Glomerular visceral epithelial cell (primary cell): ENCODE measurements at regions not wholly inside any gene's neighbourhood (a gene's known extent, or its start where the extent isn't known, plus 50 kb on each side); places are given as distances from the start of the nearest gene placed in this dataset.
"Not testable (repeated sequence)": the region's sequence is repeated elsewhere in the genome, so short reads cannot be mapped to it uniquely, and the experiment has no call there.

Source experiments
- DNase-seq: peaks from one replicate; pipeline ENCODE4 v3.0.0-alpha.2; 2016; ENCODE audit errors: extremely low spot score

DNA sequence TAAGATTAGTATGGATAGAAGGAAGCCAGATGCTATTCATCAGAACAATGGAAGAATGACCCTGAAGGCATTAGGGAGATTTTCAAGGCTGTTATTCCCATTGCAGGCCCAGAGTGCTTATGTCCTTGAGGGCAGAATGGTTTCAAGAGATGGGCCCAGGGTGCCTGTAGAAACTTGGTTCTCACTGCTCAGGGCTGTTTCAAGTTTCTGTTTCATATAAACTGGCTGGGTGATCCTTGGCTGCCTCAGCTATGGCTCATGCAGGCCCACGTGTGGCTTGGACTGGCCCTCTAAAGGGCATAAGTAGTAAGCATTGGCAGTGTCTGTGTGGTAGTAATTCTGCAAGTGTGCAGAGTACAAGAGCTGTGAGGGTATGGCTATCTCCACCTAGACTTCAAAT lies 540.9 kb upstream of the MAN1A1 start:
- no peak for DNase-seq

DNA sequence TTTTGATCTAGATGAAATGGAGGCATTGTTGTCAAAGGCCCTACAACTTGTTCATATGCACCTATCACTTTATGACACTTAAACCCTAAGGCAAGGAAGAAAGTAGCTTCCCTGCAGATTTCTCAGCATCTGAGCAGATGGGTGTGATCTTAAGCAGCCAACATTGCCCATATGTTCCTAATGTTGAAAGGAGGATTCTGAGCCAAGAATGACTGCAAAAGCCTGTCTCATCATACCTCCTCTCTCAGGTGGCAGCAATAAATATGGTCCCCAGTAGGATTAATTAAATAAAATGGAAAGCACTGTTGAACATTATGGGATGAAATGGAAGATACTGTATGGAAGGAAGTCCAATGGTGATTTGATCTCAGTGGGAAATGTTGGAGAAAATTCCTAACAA lies 538.1 kb upstream of the MAN1A1 start:
- no peak for DNase-seq

DNA sequence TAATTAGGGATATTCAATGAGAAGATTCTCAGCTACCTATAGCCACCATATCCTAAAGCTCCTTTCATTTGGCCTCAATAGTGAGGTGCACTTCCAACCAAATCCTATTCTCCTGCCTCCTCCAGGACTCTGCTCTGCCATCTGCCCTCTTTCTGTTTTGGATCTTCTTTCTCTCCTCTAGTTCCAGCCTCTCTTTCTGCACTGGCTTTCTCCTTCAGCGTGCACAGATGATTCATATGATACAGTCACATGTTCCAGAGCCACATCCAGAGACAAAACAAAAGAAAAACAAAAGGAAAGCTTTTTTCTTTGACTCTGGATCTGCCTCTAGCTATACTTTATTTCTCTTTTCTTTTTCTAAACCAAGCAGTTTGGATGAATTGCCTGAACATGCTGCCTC lies 531.9 kb upstream of the MAN1A1 start:
- peak; percentile 14 for DNase-seq

DNA sequence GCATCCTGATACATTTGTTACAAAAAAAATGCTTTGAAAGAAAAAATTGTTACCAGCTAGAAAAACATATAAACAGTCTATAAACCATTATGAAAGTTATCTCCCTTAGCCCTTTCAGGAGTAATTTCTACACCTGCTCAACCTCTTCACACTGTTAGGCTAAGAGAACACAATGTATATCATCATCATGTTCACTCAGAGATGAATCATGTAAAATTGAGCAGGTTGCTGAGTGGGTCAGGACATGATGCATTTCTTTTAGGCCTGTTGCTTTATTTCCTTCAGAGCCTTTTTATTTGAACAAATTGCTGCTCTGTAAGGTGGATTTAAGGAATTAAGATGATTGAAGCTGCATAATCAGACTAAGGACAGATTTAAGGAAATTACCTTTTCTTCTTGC lies 531.3 kb upstream of the MAN1A1 start:
- no peak for DNase-seq

DNA sequence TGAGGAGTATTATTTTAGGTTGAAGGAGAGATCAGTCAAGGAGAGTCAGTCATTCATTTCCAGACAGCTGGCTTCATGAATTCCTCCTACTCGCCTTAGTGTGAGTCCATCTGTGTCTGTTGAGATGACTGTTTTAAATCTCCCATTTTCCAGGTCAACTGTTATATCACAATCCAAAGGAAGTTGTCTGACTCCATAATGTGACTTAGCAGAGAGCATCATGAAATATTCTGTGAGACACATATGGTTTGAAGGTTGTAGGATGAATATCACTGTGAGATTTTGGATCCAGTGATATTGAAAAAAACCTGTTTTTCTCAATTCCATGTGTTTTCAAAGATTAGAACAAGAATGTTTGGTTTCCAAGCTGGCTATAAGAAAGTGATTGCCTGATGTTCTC lies 530.2 kb upstream of the MAN1A1 start:
- no peak for DNase-seq

DNA sequence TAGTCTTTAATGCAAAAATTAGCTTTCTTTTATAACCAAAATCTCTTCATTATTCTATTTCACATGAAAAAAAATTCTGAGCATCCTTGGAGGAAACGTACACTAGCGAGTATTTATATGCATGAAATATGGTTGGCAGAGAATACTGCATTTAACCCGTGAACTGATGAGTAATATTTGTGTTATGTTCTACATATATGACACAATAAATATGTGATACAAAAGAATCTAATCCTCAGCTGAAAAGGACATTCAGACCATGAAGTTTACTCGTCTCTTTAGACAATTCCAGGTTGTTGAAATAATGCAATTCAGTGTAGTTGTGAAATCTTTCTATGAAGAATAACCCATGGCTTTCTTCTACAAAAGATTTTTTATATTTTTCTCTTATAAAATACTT lies 524.8 kb upstream of the MAN1A1 start:
- no peak for DNase-seq

DNA sequence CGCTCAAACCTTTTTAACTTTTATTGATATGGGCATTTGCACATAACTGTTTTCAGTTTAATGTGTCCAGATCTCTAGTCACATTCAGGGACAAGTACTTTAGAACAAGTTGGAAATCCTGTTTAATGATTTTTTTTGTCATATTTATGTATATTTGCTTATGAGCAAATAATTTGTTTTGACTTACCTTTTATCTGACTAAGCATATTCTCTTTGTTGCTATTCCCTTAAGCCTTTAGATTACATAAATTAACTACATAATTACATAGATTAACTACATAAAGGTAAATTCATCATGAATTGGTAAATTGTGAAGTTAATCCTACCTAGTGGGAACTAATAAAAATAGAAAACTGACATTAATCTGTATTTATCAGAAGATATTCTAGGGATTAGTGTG lies 523.5 kb upstream of the MAN1A1 start:
- DNase-seq = no peak

DNA sequence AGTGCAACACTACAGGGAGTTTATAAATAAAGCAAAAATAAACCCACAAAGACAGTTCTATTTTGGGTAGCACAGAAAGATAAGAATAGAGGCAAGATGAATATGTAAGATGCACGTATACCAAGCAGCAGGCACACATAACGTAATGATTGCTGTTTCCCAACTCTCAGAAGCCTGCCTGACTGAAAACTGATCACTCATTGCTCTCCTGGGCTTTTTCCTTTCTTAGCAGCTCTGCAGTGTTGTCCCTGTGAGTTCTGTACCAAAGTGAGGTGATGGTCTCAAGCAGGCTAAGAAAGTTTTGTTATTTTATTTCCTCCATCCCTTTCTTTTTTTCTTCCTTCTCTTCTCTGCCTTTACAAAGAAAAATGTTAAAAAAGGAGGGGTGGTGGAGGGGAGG lies 522.0 kb upstream of the MAN1A1 start:
- no peak for DNase-seq

DNA sequence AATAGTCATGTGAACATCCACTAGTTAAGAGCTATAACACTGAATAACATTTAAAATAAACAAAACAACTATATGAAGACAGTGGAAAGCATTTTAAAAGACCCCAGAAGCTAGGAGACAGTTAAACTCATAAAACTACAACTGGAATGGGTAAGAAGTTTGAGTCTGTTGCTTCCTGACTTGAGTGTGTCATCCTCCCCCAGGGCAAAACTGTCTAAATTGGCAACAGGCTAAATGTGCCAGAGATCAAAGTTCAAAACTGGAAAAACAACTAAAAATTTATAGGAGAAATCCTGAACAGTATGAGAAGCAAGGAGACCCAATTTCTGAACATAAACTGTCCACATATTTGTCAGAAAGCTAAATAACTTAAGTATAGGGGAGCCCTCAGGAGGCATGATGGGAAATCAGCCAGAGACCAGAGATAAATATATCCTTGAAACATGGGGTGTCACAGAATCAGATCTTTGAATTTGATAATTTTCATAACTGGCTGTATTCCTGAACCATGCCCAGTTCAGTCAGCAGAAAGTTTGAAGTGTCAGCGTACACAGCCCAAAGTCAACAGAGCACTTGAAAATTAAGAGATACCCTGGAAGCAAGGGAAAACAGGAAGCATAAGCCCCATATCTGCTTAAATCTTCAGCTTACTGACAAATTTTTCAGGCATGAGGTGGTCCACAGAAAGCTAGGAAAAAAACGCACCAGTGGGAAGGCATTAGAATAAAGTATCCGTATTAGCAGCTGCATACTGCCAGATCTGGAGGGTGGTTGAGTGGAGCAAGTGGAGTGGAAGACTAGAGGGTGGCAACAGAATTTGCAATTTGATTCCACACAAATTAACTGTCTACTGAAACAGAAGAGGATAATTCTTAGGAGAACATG lies 516.1 kb upstream of the MAN1A1 start:
- no peak for DNase-seq

DNA sequence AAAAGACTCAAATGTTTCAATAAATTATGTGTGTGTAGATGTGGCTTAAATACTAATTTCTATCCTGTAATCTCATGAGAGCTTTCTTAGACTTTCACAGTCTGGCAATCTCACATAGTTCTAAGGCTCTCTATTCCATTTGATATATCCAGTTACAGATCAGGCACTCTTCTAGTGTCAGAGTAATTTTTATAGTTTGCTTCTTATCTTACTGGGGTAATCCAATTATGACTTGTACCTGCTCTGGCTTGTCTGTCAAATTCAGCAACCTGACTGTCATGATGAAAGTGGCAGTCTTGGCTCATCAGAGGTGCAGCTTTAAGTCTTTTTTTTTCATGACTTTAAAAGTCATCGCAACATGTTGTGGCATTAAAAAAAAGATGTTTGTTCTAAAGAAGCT lies 513.2 kb upstream of the MAN1A1 start:
- DNase-seq = no peak

DNA sequence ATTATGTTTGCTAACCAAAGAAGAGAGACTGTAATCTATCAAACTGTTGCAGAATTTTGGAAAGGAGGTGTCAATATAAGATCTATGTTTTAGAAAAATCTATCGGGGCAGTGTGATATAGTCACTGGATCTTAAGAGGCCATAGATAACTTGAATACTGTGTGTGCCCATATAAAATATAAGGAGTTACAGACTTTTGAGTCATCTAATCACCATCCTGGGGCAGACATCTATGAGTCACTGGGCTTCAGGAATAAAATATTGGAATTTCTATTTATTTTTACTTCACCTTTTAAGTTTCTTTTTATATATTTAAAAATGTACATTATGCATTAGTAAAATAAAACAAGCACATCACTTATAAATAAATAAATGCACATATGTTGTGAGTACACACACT lies 509.3 kb upstream of the MAN1A1 start:
- peak; percentile 5 for DNase-seq

DNA sequence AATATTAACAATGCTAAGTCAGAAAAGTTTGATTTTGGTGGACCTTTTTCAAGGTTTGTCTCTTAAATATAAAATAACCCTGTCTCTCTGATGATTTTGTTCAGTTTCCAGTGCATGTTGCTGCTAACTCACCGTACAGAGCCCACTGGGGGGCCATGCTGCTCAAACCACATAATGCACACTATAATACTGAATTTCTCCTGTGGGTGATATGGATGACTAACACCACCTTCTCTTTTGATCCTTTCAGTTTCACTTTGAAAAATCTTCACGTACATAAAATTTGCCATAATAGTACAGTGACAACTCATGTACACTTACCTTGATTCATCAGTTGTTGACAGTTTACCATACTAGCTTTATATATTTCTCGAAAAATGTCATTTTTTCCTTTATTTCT lies 506.6 kb upstream of the MAN1A1 start:
- peak; percentile 50 for DNase-seq

DNA sequence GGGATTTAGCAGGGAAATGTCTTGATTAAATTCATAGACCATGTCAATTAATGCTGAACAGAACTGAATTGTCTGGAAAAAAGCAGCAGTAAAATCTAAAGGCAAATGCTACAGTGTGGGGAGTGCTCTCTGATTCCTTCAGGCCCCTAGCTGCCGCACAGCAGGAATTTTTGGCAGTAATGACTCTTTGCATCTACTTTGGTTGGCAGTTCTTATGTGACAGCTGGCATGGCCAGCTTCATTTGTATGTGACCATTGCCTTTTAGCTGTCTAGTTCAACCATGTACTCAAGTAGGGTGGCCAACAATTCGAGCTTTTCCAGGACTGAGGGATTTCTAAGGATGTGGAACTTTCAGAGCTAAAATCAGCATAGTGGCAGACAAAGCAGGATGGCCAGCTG lies 499.1 kb upstream of the MAN1A1 start:
- no peak for DNase-seq

DNA sequence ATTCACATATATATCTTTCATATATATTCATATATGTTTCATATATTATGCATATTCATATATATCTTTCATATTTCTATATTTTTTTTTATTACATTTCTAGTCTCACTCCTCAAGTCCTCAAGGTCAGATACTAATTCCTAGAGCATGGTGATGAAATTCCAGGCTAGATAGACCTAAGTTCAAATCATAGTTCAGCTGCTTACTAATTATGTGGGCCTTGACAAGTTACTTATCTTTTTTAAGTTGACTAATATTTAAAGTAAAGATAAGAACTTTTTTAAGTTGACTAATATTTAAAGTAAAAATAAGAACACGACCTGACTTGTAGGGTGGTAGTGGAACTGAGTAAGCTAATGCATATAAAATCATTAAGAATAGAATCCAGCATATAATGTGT lies 495.6 kb upstream of the MAN1A1 start:
- no peak for DNase-seq

DNA sequence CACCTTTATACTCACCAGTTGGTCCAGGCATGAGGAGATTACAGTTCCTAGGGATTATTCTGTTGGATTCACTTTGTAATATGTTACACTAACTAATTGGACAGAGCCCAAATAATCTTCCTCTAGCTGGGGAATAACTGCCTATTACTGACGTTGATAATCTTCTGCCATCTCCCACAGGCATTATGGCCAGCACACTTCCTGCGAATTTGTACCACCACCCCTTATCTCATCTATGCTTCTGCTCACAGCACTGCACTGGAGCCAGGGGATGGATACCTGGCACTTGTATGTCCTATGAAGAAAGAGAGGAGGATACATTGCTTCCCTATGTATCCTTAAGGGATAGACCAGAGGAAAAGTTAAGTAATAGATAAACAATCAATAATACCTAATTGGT lies 494.8 kb upstream of the MAN1A1 start:
- no peak for DNase-seq

DNA sequence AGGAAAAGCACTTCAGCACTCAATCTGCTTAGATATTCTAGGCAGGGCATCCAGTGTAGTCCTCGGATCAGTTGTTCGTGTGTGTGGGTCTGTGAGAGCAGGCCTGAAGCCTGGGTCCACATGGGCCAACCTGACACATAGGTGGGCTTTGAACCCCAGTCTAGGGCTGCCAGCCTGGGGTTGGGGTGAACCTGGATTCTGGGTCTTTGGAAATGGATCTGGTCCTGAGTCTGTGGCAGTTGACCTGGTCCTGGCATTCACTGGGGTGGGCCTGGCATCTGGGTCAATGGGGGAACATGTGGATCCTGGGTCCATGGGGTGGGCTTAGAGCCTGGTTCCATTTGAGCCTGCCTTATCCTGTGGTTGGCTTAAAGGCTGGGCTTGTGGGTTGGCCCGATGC lies 492.6 kb upstream of the MAN1A1 start:
- no peak for DNase-seq

DNA sequence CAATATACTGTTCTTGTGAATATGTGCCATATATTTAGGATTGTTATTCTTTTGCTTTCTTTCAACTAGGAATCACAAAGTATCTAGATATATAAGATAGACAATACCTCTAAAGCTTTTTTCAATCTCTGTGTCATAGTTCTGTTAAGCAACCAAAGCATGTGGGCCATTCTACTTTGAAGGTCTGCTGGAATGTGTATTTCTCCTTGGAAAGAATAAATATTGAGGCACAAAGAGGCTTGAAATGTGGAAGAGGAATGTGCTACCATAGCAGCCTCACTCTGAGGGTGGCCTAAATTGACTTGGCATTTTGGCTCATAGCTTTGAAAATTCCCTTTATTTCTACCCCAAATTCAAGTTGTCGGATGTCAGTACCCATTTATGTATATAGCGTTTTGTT lies 488.5 kb upstream of the MAN1A1 start:
- DNase-seq = no peak

DNA sequence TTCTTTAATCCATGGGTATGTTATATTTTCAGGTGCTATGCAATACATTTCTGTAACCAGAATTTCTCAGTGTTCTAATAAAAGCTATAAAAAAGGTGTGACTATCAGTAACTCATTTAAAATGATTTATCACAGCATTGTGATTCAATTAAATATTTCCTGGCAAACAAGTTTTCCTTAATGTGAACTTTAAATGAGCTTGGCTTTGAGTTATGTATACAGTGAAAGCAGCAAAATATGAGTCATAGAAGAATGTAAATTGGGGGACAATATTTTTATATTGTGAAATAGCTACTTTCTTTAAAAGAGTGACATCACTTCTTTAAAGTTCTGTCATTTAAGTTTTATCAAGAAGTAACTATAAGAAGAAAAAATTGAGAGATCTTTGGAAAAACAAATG lies 484.9 kb upstream of the MAN1A1 start:
- no peak for DNase-seq

DNA sequence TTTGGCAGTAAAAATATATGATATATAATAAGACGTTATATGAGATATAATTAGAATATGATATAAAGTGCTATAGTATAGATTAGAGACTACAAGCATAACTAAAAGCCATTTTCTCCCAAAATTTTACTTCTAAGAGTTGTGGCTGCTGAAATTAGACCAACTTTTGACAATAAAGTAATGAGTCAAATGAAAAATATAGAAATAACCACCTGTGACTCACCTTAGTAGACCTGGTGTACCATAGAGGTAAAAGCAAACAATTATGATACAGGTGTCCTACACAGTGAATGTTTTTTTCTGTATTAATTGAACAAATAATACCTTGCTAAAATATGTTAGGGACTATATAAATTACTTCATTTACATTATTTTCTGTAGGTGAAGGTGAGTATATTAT lies 482.9 kb upstream of the MAN1A1 start:
- no peak for DNase-seq

DNA sequence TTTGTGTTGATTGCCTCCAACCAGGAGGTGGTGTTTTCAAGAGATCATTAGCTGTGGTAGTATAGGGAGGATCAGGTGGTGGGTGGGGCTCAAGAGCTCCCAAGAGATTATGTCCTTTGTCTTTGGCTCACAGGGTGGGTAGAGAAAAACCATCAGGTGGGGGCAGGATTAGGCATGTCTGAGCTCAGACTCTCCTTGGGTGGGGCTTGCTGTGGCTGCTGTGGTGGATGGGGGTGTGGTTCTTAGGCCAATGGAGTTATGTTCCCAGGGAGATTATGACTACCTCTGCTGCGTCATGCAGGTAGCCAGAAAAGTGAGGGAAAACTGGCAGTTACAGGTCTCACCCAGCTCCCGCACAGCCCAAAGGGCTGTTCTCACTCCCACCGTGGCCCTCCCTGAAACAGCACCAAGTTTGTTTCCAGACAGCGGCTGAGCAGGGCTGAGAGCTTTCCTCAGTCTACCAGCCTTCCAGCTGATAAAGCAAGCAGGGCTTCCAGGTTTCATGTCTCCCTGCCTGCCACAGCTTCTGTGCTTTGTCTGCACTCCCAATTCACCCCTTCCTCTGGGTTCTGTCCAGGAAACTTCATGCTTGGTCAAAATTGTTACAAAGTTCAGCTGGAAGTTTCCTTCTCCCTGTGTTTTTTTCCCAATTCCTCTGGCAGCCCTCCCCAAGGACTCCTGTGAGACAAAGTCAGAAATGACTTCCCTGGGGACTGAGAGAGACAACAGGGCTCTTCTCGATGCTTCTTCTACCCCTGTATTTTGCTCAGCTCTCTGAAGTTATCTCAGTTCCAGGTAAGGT lies 481.1 kb upstream of the MAN1A1 start:
- DNase-seq = no peak

DNA sequence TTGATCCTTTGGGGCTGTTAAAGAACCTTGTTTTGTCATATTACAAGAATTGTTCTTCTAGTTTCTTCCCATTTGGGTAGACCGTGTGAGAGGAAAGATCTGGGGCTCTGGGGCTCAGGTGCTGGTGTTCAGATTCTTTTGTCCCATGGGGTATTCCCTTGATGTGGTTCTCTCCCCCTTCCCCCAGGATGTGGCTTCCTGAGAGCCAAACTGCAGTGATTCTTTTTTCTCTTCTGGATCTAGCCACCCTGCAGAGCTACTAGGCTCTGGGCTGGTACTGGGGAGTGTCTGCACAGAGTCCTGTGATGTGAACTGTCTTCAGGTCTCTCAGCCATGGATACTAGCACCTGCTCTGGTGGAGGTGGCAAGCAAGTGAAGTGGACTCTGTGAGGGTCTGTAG lies 480.5 kb upstream of the MAN1A1 start:
- no peak for DNase-seq

DNA sequence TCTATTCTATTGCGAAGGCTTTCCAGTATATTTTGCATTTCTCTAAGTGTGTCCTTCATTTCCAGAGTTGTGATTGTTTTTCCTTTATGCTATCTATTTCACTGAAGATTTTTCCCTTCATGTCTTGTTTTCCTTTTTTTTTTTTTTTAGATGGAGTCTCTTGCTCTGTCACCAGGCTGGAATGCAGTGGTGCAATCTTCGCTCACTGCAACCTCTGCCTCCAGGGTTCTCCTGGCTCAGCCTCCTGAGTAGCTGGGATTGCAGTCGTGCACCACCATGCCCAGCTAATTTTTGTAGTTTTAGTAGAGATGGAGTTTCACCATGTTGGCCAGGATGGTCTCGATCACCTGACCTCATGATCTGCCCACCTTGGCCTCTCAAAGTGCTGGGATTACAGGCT lies 479.9 kb upstream of the MAN1A1 start:
- DNase-seq = not testable (repeated sequence)

DNA sequence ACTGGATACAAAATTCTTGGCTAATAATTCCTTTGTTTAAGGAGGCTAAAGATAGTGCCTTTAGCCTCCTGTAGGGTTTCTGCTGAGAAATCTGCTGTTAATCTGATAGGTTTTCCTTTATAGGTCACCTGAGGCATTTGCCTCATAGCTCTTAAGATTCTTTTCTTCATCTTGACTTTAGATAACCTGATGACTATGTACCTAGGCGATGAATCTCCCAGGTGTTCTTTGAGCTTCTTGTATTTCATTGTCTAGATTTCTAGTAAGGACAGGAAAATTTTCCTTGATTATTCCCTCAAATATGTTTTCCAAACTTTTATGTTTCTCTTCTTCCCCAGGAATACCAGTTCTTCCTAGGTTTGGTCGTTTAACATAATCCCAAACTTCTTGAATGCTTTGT lies 479.4 kb upstream of the MAN1A1 start:
- DNase-seq = no peak
